Activated CD8-positive, alpha-beta T cell treated with anti-CD3 and anti-CD28 coated beads for 36 hours (primary cell): ENCODE measurements at regions not wholly inside any gene's neighbourhood (a gene's known extent, or its start where the extent isn't known, plus 50 kb on each side); places are given as distances from the start of the nearest gene placed in this dataset.
A peak's percentile ranks its signal among the peaks of the same experiment; 100 is the strongest.
"Not testable (repeated sequence)": the region's sequence is repeated elsewhere in the genome, so short reads cannot be mapped to it uniquely, and the experiment has no call there.

Source experiments
- ATAC-seq: fragments of 200-7000 bp; cut with Tn5 transposase; one replicate; pipeline ENCODE4 v1.10.0; 2021; ENCODE audit warnings: mild to moderate bottlenecking, moderate library complexity
- CTCF ChIA-PET: fragments of 350-600 bp; sonication (Branson Sonifier 250); formaldehyde crosslinking; loops from one replicate; lab custom pipeline; 2021; ENCODE audit warnings: antibody characterized with exemption; lab: Charles Lee
- POLR2A ChIA-PET: fragments of 350-600 bp; sonication (Branson Sonifier 250); formaldehyde crosslinking; loops from one replicate; lab custom pipeline; 2021; ENCODE audit warnings: antibody characterized with exemption; lab: Charles Lee
- DNase-seq: peaks from one replicate; pipeline ENCODE4 v3.0.0-alpha.2; 2020
- H3K27ac Mint-ChIP-seq: one replicate; pipeline ENCODE4 v1.8.0; 2021; ENCODE audit warnings: mild to moderate bottlenecking, mixed read lengths
- H3K27me3 Mint-ChIP-seq: one replicate; pipeline ENCODE4 v1.8.0; 2021; ENCODE audit warnings: mixed read lengths
- H3K36me3 Mint-ChIP-seq: one replicate; pipeline ENCODE4 v1.8.0; 2021; ENCODE audit warnings: low read depth, mixed read lengths
- H3K4me1 Mint-ChIP-seq: one replicate; pipeline ENCODE4 v1.8.0; 2021; ENCODE audit warnings: low read depth, mixed read lengths
- H3K4me3 Mint-ChIP-seq: one replicate; pipeline ENCODE4 v1.8.0; 2021; ENCODE audit warnings: mild to moderate bottlenecking, moderate library complexity, mixed read lengths
- H3K9me3 Mint-ChIP-seq: one replicate; pipeline ENCODE4 v1.8.0; 2021; ENCODE audit warnings: mixed read lengths
- CTCF ChIP-seq: fragments of 200-600 bp; IDR thresholded peaks from one replicate; pipeline ENCODE4 v1.8.0; 2022; ENCODE audit warnings: antibody characterized with exemption, mild to moderate bottlenecking
- intact Hi-C: fragments of 100-400 bp; cut with micrococcal nuclease; formaldehyde crosslinking; loops from one replicate; pipeline ENCODE4 v1.10.0; 2022

- DNase-seq (peak; percentile 35), ATAC-seq (peak; percentile 55)
- Mint-ChIP-seq H3K4me3 (no peak overlapping the region), H3K9me3 (no peaks in the 10 kb centered on the region), H3K36me3 (peaks cover 13% of the 10 kb centered on the region), H3K4me1 (peaks cover 14% of the 10 kb centered on the region), H3K27me3 (no peaks in the 10 kb centered on the region), H3K27ac (peak overlapping the region; percentile 35)
- POLR2A ChIA-PET, result no interaction called here
- CTCF ChIA-PET, result interaction anchor here (1.7 kb wide), 1 partner anchor 104 kb away, joined by 5 read pairs; no protein-coding TSS in a partner anchor
- intact Hi-C loops, result no loop called here
- no peak for TF ChIP-seq CTCF
These were observed 65.1 kb upstream of the TEX264 start for GRCh38 chr3:51605938-51606337.

GRCh38 chr3:51606871-51607270 is 64.2 kb upstream of the TEX264 start:
- intact Hi-C loops, CTCF ChIA-PET, ATAC-seq, H3K27me3 Mint-ChIP-seq, H3K4me3 Mint-ChIP-seq, H3K9me3 Mint-ChIP-seq, DNase-seq, POLR2A ChIA-PET, H3K27ac Mint-ChIP-seq: not testable (repeated sequence)
- Mint-ChIP-seq H3K4me1 (peaks cover 16% of the 10 kb centered on the region), H3K36me3 (peaks cover 13% of the 10 kb centered on the region)

GRCh38 chr3:51607591-51608325 is 63.3 kb upstream of the TEX264 start:
- DNase-seq, POLR2A ChIA-PET, intact Hi-C loops, H3K27me3 Mint-ChIP-seq, CTCF ChIA-PET, H3K27ac Mint-ChIP-seq, H3K9me3 Mint-ChIP-seq, ATAC-seq, H3K4me3 Mint-ChIP-seq: not testable (repeated sequence)
- H3K4me1 Mint-ChIP-seq, result peaks cover 16% of the 10 kb centered on the region
- peaks cover 13% of the 10 kb centered on the region for H3K36me3 Mint-ChIP-seq

GRCh38 chr3:51610708-51611107 is 60.3 kb upstream of the TEX264 start:
- Mint-ChIP-seq H3K4me1 (peaks cover 9% of the 10 kb centered on the region), H3K9me3 (no peaks in the 10 kb centered on the region), H3K36me3 (peaks cover 13% of the 10 kb centered on the region), H3K4me3 (no peak overlapping the region), H3K27me3 (no peaks in the 10 kb centered on the region), H3K27ac (no peak overlapping the region)
- DNase-seq (no peak), ATAC-seq (no peak)
- ChIA-PET POLR2A (interaction anchor here (0.6 to 1.1 kb wide), 3 partner anchors 20 to 112 kb away, joined by 3 to 4 read pairs (median 4); no protein-coding TSS in a partner anchor), CTCF (no interaction called here)
- no peak for TF ChIP-seq CTCF
- intact Hi-C loops, result no loop called here

DNA sequence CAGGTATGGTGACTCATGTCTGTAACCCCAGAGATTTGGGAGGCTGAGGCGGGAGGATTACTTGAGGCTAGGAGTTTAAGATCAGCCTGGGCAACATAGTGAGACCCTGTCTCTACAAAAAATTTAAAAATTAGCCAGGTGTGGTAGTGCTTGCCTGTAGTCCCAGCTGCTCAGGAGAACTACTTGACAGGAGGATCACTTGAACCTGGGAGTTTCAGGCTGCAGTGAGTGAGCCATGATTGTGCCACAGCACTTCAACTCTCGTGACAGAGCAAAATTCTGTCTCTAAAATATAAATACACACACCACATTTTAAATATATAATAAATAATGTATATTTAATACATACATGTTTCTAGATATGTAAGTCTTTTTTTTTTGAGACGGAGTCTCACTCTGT is 53.5 kb upstream of the TEX264 start:
- peak overlapping the region; percentile 51 for H3K27ac Mint-ChIP-seq
- ChIA-PET CTCF (no interaction called here), POLR2A (no interaction called here)
- no peak for TF ChIP-seq CTCF
- no peaks in the 10 kb centered on the region for H3K27me3 Mint-ChIP-seq
- ATAC-seq, result no peak
- H3K9me3 Mint-ChIP-seq, result no peaks in the 10 kb centered on the region
- no peak overlapping the region for H3K4me3 Mint-ChIP-seq
- H3K4me1 Mint-ChIP-seq, result peaks cover 12% of the 10 kb centered on the region
- DNase-seq, result no peak
- intact Hi-C loops, result no loop called here
- no peaks in the 10 kb centered on the region for H3K36me3 Mint-ChIP-seq

GRCh38 chr3:51618038-51618437 is 53.0 kb upstream of the TEX264 start:
- CTCF ChIA-PET, intact Hi-C loops, H3K27me3 Mint-ChIP-seq, H3K36me3 Mint-ChIP-seq, DNase-seq, POLR2A ChIA-PET, H3K27ac Mint-ChIP-seq, ATAC-seq, H3K4me3 Mint-ChIP-seq, H3K9me3 Mint-ChIP-seq: not testable (repeated sequence)
- peaks cover 12% of the 10 kb centered on the region for H3K4me1 Mint-ChIP-seq
